ACC112 (cell line): ENCODE measurements at regions not wholly inside any gene's neighbourhood (a gene's known extent, or its start where the extent isn't known, plus 50 kb on each side); places are given as distances from the start of the nearest gene placed in this dataset.

Experiments
- H2AFZ ChIP-seq: fragments of 200-600 bp; sonication (generic); one replicate; pipeline ENCODE4 v1.6.0; 2017; ENCODE audit warnings: antibody characterized with exemption, low read length; ENCODE audit not compliant: unreplicated experiment
- H3K27ac ChIP-seq: fragments of 200-600 bp; sonication (generic); 2 replicates; pipeline ENCODE4 v1.5.1; 2014; ENCODE audit warnings: low read depth, mild to moderate bottlenecking, antibody characterized with exemption, low read length, moderate library complexity
- H3K27me3 ChIP-seq: fragments of 200-600 bp; sonication (generic); 2 replicates; pipeline ENCODE4 v1.6.1; 2014; ENCODE audit warnings: mild to moderate bottlenecking, antibody characterized with exemption, low read length, moderate library complexity, mixed read lengths; ENCODE audit not compliant: insufficient read depth
- H3K36me3 ChIP-seq: fragments of 200-600 bp; sonication (generic); 2 replicates; pipeline ENCODE4 v1.6.1; 2016; ENCODE audit warnings: mild to moderate bottlenecking, antibody characterized with exemption, low read length, moderate library complexity, mixed read lengths; ENCODE audit not compliant: insufficient read depth
- H3K4me1 ChIP-seq: fragments of 200-600 bp; sonication (generic); one replicate; pipeline ENCODE4 v1.6.1; 2016; ENCODE audit warnings: low read length, mixed read lengths; ENCODE audit not compliant: insufficient read depth, unreplicated experiment, control insufficient read depth
- H3K4me3 ChIP-seq: fragments of 200-600 bp; sonication (generic); 2 replicates; pipeline ENCODE4 v1.5.1; 2014; ENCODE audit warnings: mild to moderate bottlenecking, low read depth, low read length
- H3K79me2 ChIP-seq: fragments of 200-600 bp; sonication (generic); one replicate; pipeline ENCODE4 v1.6.0; 2016; ENCODE audit warnings: low read length; ENCODE audit not compliant: control insufficient read depth, unreplicated experiment, insufficient read depth

DNA sequence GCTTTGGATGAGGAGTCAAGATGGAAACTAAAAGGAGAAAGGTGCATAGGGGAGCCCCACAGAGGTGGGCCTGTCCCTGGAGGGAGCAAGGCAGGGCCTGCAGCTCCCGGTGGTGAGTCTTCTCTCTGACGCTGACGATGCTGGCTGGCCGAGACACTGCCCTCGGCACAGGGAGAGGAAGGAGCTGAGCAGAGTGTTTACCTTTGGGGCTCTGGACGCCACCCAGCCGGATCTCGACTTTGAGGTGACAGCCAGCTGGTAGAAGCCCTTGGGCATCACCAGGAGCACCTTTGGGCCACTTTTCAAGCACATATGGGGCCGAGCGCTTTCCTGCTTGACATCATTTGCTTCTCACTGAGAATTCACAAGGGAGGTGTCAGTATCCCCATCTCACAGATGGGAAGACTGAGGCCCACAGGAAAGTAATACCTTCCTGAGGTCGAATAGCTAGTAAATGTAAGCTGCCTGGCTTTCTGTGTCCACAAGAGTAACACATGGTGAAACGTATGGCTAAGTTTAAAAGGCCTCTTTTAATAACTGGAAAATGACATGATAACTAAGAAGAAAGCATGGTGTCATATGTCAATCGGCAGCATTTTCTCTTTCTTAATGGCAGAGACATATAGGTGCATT, 294.3 kb upstream of the TNRC6C start:
- no peak overlapping the region for H3K27ac ChIP-seq
- no peaks in the 10 kb centered on the region for H3K79me2 ChIP-seq
- no peaks in the 10 kb centered on the region for H3K36me3 ChIP-seq
- peaks cover 35% of the 10 kb centered on the region for H3K27me3 ChIP-seq
- no peak overlapping the region for H3K4me3 ChIP-seq
- H2AFZ ChIP-seq = no peak overlapping the region
- H3K4me1 ChIP-seq = no peaks in the 10 kb centered on the region

DNA sequence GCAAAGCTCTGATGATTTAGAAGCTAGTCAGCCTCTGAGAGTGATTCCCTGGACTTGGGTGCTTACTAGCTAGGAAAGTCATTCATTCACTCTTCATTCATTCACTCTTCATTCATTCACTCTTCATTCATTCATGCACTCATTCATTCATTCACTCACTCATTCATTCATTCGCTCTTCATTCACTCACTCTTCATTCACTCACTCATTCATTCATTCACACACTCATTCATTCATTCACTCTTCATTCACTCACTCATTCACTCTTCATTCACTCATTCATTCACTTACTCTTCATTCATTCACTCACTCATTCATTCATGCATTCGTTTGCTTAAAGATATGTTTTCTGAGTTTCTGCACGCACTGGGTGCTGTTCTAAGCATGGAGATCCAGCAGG, 292.7 kb upstream of the TNRC6C start:
- Histone ChIP-seq H3K4me3 (no peak overlapping the region), H3K27ac (no peak overlapping the region), H3K79me2 (no peaks in the 10 kb centered on the region), H3K36me3 (no peaks in the 10 kb centered on the region), H3K27me3 (peaks cover 24% of the 10 kb centered on the region), H2AFZ (no peak overlapping the region), H3K4me1 (no peaks in the 10 kb centered on the region)

DNA sequence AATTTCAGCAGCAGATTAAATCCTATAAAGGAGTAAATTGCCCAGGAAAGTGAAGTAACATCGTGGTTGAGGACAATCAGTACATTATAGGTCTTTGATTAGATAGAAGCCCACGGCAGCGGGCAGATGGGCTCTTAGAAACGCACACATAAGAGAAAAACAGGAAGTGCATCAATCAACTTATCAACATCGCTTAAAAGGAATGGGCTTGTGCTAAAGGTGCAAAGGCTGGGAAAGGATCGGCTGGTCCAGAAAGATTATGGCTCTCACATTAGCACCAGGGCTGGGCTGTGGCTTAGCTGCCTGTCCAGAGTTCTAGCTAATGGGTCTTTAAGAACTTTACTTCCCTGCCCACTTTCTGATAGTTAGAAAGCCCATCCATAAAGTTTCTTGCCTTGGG, 292.0 kb upstream of the TNRC6C start:
- no peak overlapping the region for H2AFZ ChIP-seq
- H3K36me3 ChIP-seq = no peaks in the 10 kb centered on the region
- no peak overlapping the region for H3K27ac ChIP-seq
- peaks cover 26% of the 10 kb centered on the region for H3K27me3 ChIP-seq
- H3K4me1 ChIP-seq = no peaks in the 10 kb centered on the region
- no peaks in the 10 kb centered on the region for H3K79me2 ChIP-seq
- no peak overlapping the region for H3K4me3 ChIP-seq

DNA sequence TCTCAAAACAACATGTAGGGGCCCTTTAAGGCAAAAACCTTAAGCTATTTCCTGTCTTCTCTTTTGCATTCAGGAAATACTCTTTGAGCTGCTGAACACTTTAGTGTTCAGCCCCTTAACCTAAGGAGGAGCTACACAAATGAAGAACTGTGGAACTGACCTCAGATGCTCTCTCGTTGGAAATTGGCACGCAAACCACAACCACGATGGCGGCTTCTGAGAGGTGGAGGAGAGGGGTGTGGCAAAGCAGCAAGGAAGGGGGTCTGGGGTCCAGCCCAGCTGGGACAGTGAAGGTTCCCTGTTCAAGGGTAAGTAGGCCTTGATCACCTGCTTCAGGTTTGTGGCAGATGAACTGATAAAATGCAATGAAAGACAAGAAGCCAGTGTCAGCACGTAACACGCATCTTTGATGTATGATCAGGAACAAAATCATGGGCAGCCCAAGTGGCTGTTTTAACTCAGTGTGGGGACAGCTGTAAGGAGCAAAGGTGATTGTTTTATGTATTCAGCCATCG, 291.6 kb upstream of the TNRC6C start:
- H3K4me3 ChIP-seq = no peak overlapping the region
- H3K36me3 ChIP-seq = no peaks in the 10 kb centered on the region
- no peaks in the 10 kb centered on the region for H3K4me1 ChIP-seq
- no peaks in the 10 kb centered on the region for H3K79me2 ChIP-seq
- H3K27ac ChIP-seq = no peak overlapping the region
- H2AFZ ChIP-seq = no peak overlapping the region
- H3K27me3 ChIP-seq = peaks cover 26% of the 10 kb centered on the region

DNA sequence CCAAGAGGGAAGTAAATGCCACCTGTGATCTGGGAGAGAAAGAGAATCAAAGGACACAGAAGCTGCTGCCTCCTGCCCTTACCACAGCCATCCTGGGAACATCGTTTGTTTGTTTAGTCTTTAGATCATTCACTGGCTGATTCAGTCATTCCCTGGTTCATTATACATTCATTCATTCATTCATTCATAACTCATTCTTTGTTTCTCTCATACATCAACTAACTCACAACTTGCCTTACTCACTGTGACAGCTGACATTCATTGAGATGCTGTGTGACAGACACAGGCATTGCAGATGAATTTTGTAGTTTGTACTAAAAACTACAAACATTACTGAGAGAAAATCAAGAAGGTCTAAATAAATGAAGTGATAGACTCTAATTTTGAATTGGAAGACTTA, 291.0 kb upstream of the TNRC6C start:
- Histone ChIP-seq H3K4me3 (no peak overlapping the region), H3K4me1 (no peaks in the 10 kb centered on the region), H2AFZ (no peak overlapping the region), H3K36me3 (no peaks in the 10 kb centered on the region), H3K27me3 (peaks cover 24% of the 10 kb centered on the region), H3K27ac (no peak overlapping the region), H3K79me2 (no peaks in the 10 kb centered on the region)

DNA sequence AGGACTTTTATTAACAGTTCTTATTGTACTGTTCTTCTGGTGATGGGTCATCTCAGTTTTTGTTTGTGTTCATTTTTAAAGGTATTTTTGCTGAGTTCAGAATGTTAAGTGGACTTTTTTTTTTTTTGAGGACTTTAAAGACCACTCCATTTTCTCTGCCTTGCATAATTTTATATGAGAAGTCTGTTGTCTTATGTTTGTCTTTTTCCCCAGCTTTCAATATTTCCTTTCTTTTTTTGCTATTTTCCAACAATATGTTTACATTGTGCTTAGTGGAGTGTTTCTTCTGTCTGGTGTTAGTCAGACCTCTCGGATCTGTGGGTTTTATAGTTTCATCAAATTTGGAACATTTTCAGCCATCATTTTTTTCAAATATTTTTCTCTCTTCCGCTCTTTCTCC, 290.0 kb upstream of the TNRC6C start:
- peaks cover 31% of the 10 kb centered on the region for H3K27me3 ChIP-seq
- no peaks in the 10 kb centered on the region for H3K4me1 ChIP-seq
- no peaks in the 10 kb centered on the region for H3K36me3 ChIP-seq
- H3K4me3 ChIP-seq = no peak overlapping the region
- no peak overlapping the region for H3K27ac ChIP-seq
- H2AFZ ChIP-seq = no peak overlapping the region
- no peaks in the 10 kb centered on the region for H3K79me2 ChIP-seq

DNA sequence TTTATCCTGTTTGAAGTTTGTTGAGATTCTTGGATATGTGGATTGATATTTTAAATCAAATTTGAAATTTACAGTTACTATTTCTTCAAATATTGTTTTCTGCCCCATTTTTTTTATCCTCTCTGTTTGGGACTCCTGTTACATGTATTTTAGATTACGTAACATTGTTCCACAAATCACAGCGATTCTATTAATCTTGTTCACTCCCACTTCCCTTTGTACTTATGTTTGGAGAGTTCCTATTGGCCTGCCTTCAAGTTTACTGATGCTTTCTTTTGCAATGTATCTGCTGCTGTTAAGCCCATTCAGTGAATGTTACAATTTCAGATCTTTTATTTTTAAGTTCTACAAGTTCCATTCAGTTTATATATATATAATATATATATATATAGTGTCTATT, 288.3 kb upstream of the TNRC6C start:
- peaks cover 46% of the 10 kb centered on the region for H3K27me3 ChIP-seq
- H2AFZ ChIP-seq = no peak overlapping the region
- no peaks in the 10 kb centered on the region for H3K4me1 ChIP-seq
- H3K4me3 ChIP-seq = no peak overlapping the region
- no peaks in the 10 kb centered on the region for H3K36me3 ChIP-seq
- no peak overlapping the region for H3K27ac ChIP-seq
- no peaks in the 10 kb centered on the region for H3K79me2 ChIP-seq

DNA sequence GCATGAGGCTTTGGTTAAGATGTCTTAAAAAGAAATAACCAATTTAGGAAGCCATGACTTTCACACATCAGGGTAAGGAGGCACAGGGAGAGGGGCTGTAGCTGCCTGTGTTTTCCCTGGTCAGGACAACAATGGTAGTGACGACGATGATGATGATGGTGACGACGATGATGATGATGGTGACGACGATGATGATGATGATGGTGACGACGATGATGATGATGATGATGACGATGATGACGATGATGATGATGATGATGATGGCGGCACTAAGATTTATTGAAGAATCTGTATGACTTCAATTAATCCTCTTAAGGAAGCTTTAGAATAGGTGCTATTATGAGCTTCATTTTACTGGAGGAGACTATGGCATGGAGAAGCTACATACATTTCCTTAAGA, 284.1 kb upstream of the TNRC6C start:
- Histone ChIP-seq H2AFZ (no peak overlapping the region), H3K27me3 (peaks cover 78% of the 10 kb centered on the region), H3K4me1 (no peaks in the 10 kb centered on the region), H3K36me3 (no peaks in the 10 kb centered on the region), H3K79me2 (no peaks in the 10 kb centered on the region), H3K27ac (no peak overlapping the region), H3K4me3 (no peak overlapping the region)

DNA sequence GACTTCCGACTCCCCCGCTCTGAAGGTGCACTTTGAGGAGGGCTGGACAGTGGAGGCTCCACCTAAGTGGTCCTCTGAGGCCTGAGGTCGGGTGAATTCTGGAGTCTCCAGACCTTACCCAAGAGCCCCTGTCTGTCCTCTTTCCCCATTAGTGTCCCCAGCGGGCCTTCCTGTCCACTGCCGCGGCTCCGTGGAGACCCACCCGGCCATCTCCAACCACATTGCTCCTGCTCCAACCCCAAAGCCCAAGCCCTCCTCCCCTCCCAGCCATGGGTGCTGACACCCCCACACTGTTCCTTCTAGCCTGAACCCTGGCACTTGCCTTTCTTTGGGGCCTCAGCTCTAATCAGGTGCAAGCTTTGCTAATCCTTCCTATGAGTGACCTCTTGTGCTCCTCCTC, 283.1 kb upstream of the TNRC6C start:
- Histone ChIP-seq H3K36me3 (no peaks in the 10 kb centered on the region), H3K4me1 (no peaks in the 10 kb centered on the region), H3K27ac (no peak overlapping the region), H3K79me2 (no peaks in the 10 kb centered on the region), H2AFZ (no peak overlapping the region), H3K4me3 (no peak overlapping the region), H3K27me3 (peaks cover 89% of the 10 kb centered on the region)

DNA sequence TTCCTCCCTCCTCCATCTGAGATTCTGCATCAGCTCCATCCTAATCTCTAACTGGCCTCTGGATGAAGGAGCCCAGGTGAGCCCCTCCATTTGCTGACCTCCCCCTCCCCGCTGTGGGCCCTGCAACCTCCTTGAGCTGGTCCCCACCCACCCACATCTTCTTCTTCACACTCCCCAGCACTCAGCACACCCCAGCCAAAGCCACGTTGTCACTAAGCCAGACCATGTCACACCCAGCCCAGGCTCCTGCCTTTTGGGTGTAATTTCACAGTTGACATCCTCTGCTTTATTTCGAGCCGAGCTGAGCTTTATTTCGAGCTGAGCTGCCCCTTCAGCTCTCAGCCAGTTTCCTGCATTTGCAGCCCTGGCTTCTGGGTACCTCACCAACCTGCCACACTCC, 282.7 kb upstream of the TNRC6C start:
- Histone ChIP-seq H3K4me3 (no peak overlapping the region), H3K27ac (no peak overlapping the region), H2AFZ (no peak overlapping the region), H3K36me3 (no peaks in the 10 kb centered on the region), H3K4me1 (no peaks in the 10 kb centered on the region), H3K27me3 (peaks cover 91% of the 10 kb centered on the region), H3K79me2 (no peaks in the 10 kb centered on the region)

DNA sequence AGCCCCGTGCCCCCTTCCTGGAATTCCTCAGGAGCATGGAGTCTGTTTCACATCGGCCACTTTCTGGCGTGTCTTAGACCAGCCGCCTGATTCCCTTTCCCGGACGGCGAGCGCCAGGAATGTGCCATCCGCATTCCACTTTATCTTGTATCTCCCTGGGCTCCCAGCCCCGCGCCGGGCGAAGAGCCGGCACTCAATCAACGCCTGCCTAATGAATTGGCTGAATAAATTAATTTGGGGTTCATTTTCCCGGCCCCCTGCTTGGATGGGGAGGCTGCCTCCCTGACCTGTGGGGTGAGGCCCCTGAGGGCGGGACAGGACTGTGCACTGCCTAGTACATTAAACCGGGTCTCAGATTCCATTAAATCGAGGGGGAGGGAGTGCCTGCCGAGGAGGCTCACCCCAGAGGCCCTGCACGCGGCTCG, 282.3 kb upstream of the TNRC6C start:
- Histone ChIP-seq H2AFZ (no peak overlapping the region), H3K4me1 (no peaks in the 10 kb centered on the region), H3K36me3 (no peaks in the 10 kb centered on the region), H3K4me3 (no peak overlapping the region), H3K27me3 (peaks cover 90% of the 10 kb centered on the region), H3K79me2 (no peaks in the 10 kb centered on the region), H3K27ac (no peak overlapping the region)
